DND-41 (cell line): ENCODE measurements at regions not wholly inside any gene's neighbourhood (a gene's known extent, or its start where the extent isn't known, plus 50 kb on each side); places are given as distances from the start of the nearest gene placed in this dataset.

Experiments
- ATAC-seq: fragments of 200-7000 bp; cut with Tn5 transposase; 3 replicates; pipeline ENCODE4 v1.9.1; 2021; ENCODE audit warnings: low read depth; ENCODE audit not compliant: insufficient read depth
- DNase-seq: peaks from one replicate; pipeline ENCODE4 v3.0.0-alpha.2; 2020
- H2AFZ ChIP-seq: 2 replicates; pipeline ENCODE4 v1.6.0; 2012; ENCODE audit warnings: low read depth, low read length
- H3K27ac ChIP-seq: 2 replicates; pipeline ENCODE4 v1.5.1; 2012; ENCODE audit warnings: low read length, inconsistent platforms
- H3K27me3 ChIP-seq: fragments of 200-600 bp; sonication (generic); 2 replicates; pipeline ENCODE4 v1.6.0; 2012; ENCODE audit warnings: low read length, mild to moderate bottlenecking, inconsistent platforms; ENCODE audit not compliant: insufficient read depth, poor library complexity
- H3K36me3 ChIP-seq: 2 replicates; pipeline ENCODE4 v1.5.1; 2012; ENCODE audit warnings: low read length, inconsistent platforms; ENCODE audit not compliant: insufficient read depth
- H3K4me1 ChIP-seq: 2 replicates; pipeline ENCODE4 v1.5.1; 2012; ENCODE audit warnings: mild to moderate bottlenecking, low read length; ENCODE audit not compliant: insufficient read depth
- H3K4me2 ChIP-seq: 2 replicates; pipeline ENCODE4 v1.6.0; 2012; ENCODE audit warnings: mild to moderate bottlenecking, moderate library complexity, low read length, inconsistent platforms; ENCODE audit not compliant: insufficient read depth
- H3K4me3 ChIP-seq, 2 experiments: fragments of 200-600 bp in 1 of 2; shearing (Covaris generic) in 1 of 2; 2 replicates each; pipeline ENCODE4 v1.5.1; 2012 to 2016; ENCODE audit warnings: inconsistent platforms in 2 of 2, low read length in 2 of 2, mild to moderate bottlenecking in 2 of 2, low read depth in 1 of 2, moderate library complexity in 1 of 2
- H3K79me2 ChIP-seq: 2 replicates; pipeline ENCODE4 v1.6.0; 2012; ENCODE audit warnings: low read length, inconsistent platforms; ENCODE audit not compliant: insufficient read depth
- H3K9ac ChIP-seq: 2 replicates; pipeline ENCODE4 v1.6.0; 2012; ENCODE audit warnings: low read depth, mild to moderate bottlenecking, inconsistent platforms, low read length, moderate library complexity
- H3K9me3 ChIP-seq: 2 replicates; pipeline ENCODE4 v1.5.1; 2012; ENCODE audit warnings: low read length, moderate library complexity, mild to moderate bottlenecking, inconsistent platforms; ENCODE audit not compliant: insufficient read depth, severe bottlenecking
- H4K20me1 ChIP-seq: 2 replicates; pipeline ENCODE4 v1.6.0; 2012; ENCODE audit warnings: low read length; ENCODE audit not compliant: insufficient read depth
- EZH2 ChIP-seq: IDR thresholded peaks from 3 replicates; pipeline ENCODE4 v1.6.1; 2012; ENCODE audit warnings: borderline replicate concordance, low read depth, mild to moderate bottlenecking, moderate library complexity, low read length, inconsistent platforms; ENCODE audit not compliant: severe bottlenecking
- TF ChIP-seq, protein P1 (sequence below): IDR thresholded peaks from 2 replicates; pipeline ENCODE4 v1.5.1; 2012; ENCODE audit warnings: borderline replicate concordance, low read length, moderate library complexity, mild to moderate bottlenecking; ENCODE audit not compliant: poor library complexity, severe bottlenecking; ENCODE audit errors: extremely low read depth

DNA sequence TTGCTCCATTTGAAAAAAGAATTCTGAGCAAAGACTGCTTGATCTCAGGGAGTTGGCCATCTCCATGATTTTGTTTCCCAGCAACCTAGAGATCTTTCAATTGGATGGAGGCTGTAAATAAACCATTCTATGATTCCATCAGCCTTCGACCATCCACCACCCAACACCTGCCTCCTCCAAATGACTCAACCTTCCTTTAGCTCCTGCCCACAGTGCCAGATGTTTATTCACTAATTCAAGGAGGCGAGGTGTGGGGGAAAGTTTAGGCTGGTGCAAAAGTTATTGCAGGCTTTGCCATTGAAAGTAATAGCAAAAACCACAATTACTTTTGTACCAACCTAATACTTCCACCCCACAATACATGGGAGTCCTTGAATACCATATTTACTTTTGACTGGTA, 327.5 kb downstream of the CAAP1 start:
- Histone ChIP-seq H2AFZ (no peak overlapping the region), H3K36me3 (no peaks in the 10 kb centered on the region)
- ATAC-seq: no peak

GRCh38 chr9:26562338-26562737, 330.3 kb downstream of the CAAP1 start:
- Histone ChIP-seq H3K9me3 (no peaks in the 10 kb centered on the region), H3K4me1 (no peaks in the 10 kb centered on the region), H3K4me2 (no peak overlapping the region), H2AFZ (no peak overlapping the region), H3K79me2 (no peaks in the 10 kb centered on the region), H3K4me3 (no peak overlapping the region), H3K27me3 (no peaks in the 10 kb centered on the region), H4K20me1 (no peaks in the 10 kb centered on the region), H3K36me3 (no peaks in the 10 kb centered on the region), H3K9ac (no peak overlapping the region), H3K27ac (no peak overlapping the region)
- no peak for ATAC-seq
- TF ChIP-seq, protein P1, sequence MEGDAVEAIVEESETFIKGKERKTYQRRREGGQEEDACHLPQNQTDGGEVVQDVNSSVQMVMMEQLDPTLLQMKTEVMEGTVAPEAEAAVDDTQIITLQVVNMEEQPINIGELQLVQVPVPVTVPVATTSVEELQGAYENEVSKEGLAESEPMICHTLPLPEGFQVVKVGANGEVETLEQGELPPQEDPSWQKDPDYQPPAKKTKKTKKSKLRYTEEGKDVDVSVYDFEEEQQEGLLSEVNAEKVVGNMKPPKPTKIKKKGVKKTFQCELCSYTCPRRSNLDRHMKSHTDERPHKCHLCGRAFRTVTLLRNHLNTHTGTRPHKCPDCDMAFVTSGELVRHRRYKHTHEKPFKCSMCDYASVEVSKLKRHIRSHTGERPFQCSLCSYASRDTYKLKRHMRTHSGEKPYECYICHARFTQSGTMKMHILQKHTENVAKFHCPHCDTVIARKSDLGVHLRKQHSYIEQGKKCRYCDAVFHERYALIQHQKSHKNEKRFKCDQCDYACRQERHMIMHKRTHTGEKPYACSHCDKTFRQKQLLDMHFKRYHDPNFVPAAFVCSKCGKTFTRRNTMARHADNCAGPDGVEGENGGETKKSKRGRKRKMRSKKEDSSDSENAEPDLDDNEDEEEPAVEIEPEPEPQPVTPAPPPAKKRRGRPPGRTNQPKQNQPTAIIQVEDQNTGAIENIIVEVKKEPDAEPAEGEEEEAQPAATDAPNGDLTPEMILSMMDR: no peak
- no peak for TF ChIP-seq EZH2
- no peak for DNase-seq

More for the DNA sequence above, 327.5 kb downstream of the CAAP1 start:
- no peaks in the 10 kb centered on the region for H4K20me1 ChIP-seq
- H3K79me2 ChIP-seq: no peaks in the 10 kb centered on the region
- no peak overlapping the region for H3K27ac ChIP-seq
- H3K4me2 ChIP-seq: no peak overlapping the region
- H3K27me3 ChIP-seq: no peaks in the 10 kb centered on the region
- TF ChIP-seq, protein P1: no peak
- no peak for TF ChIP-seq EZH2
- H3K4me1 ChIP-seq: no peaks in the 10 kb centered on the region
- no peaks in the 10 kb centered on the region for H3K9me3 ChIP-seq
- no peak overlapping the region for H3K4me3 ChIP-seq
- no peak overlapping the region for H3K9ac ChIP-seq
- DNase-seq: no peak

GRCh38 chr9:26561928-26562327, 330.7 kb downstream of the CAAP1 start:
- no peaks in the 10 kb centered on the region for H3K27me3 ChIP-seq
- no peaks in the 10 kb centered on the region for H4K20me1 ChIP-seq
- no peak overlapping the region for H3K4me2 ChIP-seq
- H3K9me3 ChIP-seq: no peaks in the 10 kb centered on the region
- no peak for ATAC-seq
- no peaks in the 10 kb centered on the region for H3K36me3 ChIP-seq
- DNase-seq: no peak
- no peak overlapping the region for H3K27ac ChIP-seq
- H3K4me1 ChIP-seq: no peaks in the 10 kb centered on the region
- H3K79me2 ChIP-seq: no peaks in the 10 kb centered on the region
- H2AFZ ChIP-seq: no peak overlapping the region
- H3K4me3 ChIP-seq: no peak overlapping the region
- TF ChIP-seq, protein P1: no peak
- TF ChIP-seq EZH2: no peak
- H3K9ac ChIP-seq: no peak overlapping the region

- ATAC-seq: no peak
- no peaks in the 10 kb centered on the region for H3K27me3 ChIP-seq
- H3K4me3 ChIP-seq: no peak overlapping the region
- no peaks in the 10 kb centered on the region for H4K20me1 ChIP-seq
- H3K9ac ChIP-seq: no peak overlapping the region
- H3K4me2 ChIP-seq: no peak overlapping the region
- no peak overlapping the region for H2AFZ ChIP-seq
- DNase-seq: no peak
- no peaks in the 10 kb centered on the region for H3K79me2 ChIP-seq
- TF ChIP-seq, protein P1: no peak
- no peak for TF ChIP-seq EZH2
- H3K9me3 ChIP-seq: no peaks in the 10 kb centered on the region
- no peaks in the 10 kb centered on the region for H3K4me1 ChIP-seq
- no peaks in the 10 kb centered on the region for H3K36me3 ChIP-seq
- no peak overlapping the region for H3K27ac ChIP-seq
Measured at GRCh38 chr9:26559506-26559905, 333.1 kb downstream of the CAAP1 start.
